ENCODE measurements at regions not wholly inside any gene's neighbourhood (a gene's known extent, or its start where the extent isn't known, plus 50 kb on each side); places are given as distances from the start of the nearest gene placed in this dataset.

DNA sequence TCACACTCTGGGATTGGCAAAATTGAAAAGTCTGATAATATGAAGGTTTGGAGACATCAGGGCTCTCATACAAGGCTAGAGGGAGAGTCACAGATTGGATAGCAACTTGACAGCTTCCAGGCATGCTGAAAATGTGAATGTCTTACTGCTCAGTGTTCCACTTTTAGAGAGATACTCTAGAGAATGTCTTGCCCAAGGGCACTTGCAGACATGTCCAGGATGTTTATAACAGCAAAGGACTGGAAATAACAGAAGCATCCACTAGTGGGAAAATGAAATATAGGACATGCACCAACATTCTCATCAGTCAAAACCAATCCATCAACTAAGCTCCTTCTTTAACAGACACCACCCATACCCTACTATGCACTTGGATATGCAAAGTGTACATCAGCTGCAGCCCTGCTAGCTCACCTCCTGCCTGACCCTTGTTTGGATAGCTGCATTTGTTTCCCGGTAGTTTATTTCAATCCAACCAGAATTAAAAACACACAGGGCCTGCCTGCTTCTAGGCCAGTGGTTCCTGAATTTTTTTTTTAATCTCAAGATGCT is 101.6 kb upstream of the ARHGEF3 start:
- no peak overlapping the region for H2AFZ ChIP-seq
- H3K4me2 ChIP-seq (ENCODE audit: low read length), result no peak overlapping the region
- H3K79me2 ChIP-seq, result peaks cover 11% of the 10 kb centered on the region
- TF ChIP-seq CTCF (IDR thresholded peaks at IDR 0.05), result no peak
- no peaks in the 10 kb centered on the region for H3K9me3 ChIP-seq (ENCODE audit: control insufficient read depth, low read length)
- H3K36me3 ChIP-seq (ENCODE audit: control insufficient read depth, insufficient read depth, low read length), result no peaks in the 10 kb centered on the region
- H3K4me3 ChIP-seq (ENCODE audit: low read depth, low read length), result no peak overlapping the region
- H3K27me3 ChIP-seq (ENCODE audit: control insufficient read depth, insufficient read depth, low read length), result no peaks in the 10 kb centered on the region
- H3K27ac ChIP-seq, result no peak overlapping the region
- no peaks in the 10 kb centered on the region for H3K4me1 ChIP-seq
- no peak overlapping the region for H3K9ac ChIP-seq

- Histone ChIP-seq H3K4me1 (no peaks in the 10 kb centered on the region), H3K27ac (no peak overlapping the region), H3K4me3 (ENCODE audit: low read depth, low read length) (no peak overlapping the region), H3K4me2 (ENCODE audit: low read length) (no peak overlapping the region), H3K36me3 (ENCODE audit: control insufficient read depth, insufficient read depth, low read length) (no peaks in the 10 kb centered on the region), H2AFZ (no peak overlapping the region), H3K9me3 (ENCODE audit: control insufficient read depth, low read length) (no peaks in the 10 kb centered on the region), H3K27me3 (ENCODE audit: control insufficient read depth, insufficient read depth, low read length) (no peaks in the 10 kb centered on the region), H3K9ac (no peak overlapping the region), H3K79me2 (peaks cover 9% of the 10 kb centered on the region)
- no peak for TF ChIP-seq CTCF (IDR thresholded peaks at IDR 0.05)
Observed at GRCh38 chr3:56902468-56903160, 100.9 kb upstream of the ARHGEF3 start.

- Histone ChIP-seq H3K36me3 (ENCODE audit: control insufficient read depth, insufficient read depth, low read length) (no peaks in the 10 kb centered on the region), H3K4me2 (ENCODE audit: low read length) (no peak overlapping the region), H3K27me3 (ENCODE audit: control insufficient read depth, insufficient read depth, low read length) (no peaks in the 10 kb centered on the region), H3K9ac (no peak overlapping the region), H2AFZ (no peak overlapping the region), H3K4me3 (ENCODE audit: low read depth, low read length) (no peak overlapping the region), H3K4me1 (no peaks in the 10 kb centered on the region), H3K9me3 (ENCODE audit: control insufficient read depth, low read length) (no peaks in the 10 kb centered on the region), H3K27ac (no peak overlapping the region), H3K79me2 (peaks cover 3% of the 10 kb centered on the region)
- no peak for TF ChIP-seq CTCF (IDR thresholded peaks at IDR 0.05)
Observed at GRCh38 chr3:56900801-56901200, 99.1 kb upstream of the ARHGEF3 start.

DNA sequence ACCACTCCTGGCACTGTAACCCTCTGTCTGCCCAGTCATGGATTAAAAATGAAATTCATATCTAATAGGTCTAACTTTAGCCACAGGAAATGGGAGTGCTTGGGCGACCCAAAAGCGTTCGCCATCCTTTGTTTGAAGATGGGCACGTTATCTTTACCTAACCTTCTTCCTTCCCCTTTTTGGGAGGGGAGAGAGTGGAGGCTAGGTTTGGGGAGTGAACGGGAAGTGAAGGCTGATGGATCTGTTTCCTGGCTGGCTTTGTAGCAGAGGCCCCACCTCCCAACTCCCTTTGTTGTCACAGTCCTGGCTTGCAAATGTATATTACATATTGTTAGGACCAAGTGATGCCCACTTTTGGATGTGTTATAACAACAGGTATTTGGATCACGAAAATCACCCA is 98.1 kb upstream of the ARHGEF3 start:
- Histone ChIP-seq H3K9me3 (ENCODE audit: control insufficient read depth, low read length) (no peaks in the 10 kb centered on the region), H3K4me2 (ENCODE audit: low read length) (no peak overlapping the region), H3K27ac (no peak overlapping the region)

More for the DNA sequence above, 98.1 kb upstream of the ARHGEF3 start:
- no peaks in the 10 kb centered on the region for H3K36me3 ChIP-seq (ENCODE audit: control insufficient read depth, insufficient read depth, low read length)
- no peak overlapping the region for H3K9ac ChIP-seq
- H3K4me1 ChIP-seq, result no peaks in the 10 kb centered on the region
- no peaks in the 10 kb centered on the region for H3K27me3 ChIP-seq (ENCODE audit: control insufficient read depth, insufficient read depth, low read length)
- no peak overlapping the region for H3K4me3 ChIP-seq (ENCODE audit: low read depth, low read length)
- TF ChIP-seq CTCF (IDR thresholded peaks at IDR 0.05), result no peak
- no peak overlapping the region for H2AFZ ChIP-seq
- no peaks in the 10 kb centered on the region for H3K79me2 ChIP-seq

All from parathyroid adenoma (tissue), 2 donors.